GM19463 (cell line): ENCODE measurements at regions not wholly inside any gene's neighbourhood (a gene's known extent, or its start where the extent isn't known, plus 50 kb on each side); places are given as distances from the start of the nearest gene placed in this dataset.
"Not testable (repeated sequence)": the region's sequence is repeated elsewhere in the genome, so short reads cannot be mapped to it uniquely, and the experiment has no call there.

Experiments
- ATAC-seq: cut with Tn5 transposase; IDR thresholded peaks from one replicate; pipeline ENCODE4 v1.9.1; 2021; ENCODE audit warnings: mild to moderate bottlenecking, moderate library complexity; ENCODE audit not compliant: unreplicated experiment

- ATAC-seq = no peak
Measured at GRCh38 chr7:152505606-152506005, 69.8 kb upstream of the KMT2C start.

- ATAC-seq = no peak
Measured at GRCh38 chr7:152504816-152505215, 69.0 kb upstream of the KMT2C start.

GRCh38 chr7:152504367-152504766 lies 68.6 kb upstream of the KMT2C start:
- ATAC-seq = no peak

GRCh38 chr7:152502813-152503790 lies 67.3 kb upstream of the KMT2C start:
- ATAC-seq = no peak

- no peak for ATAC-seq
Measured at GRCh38 chr7:152501506-152501905, 65.7 kb upstream of the KMT2C start.

GRCh38 chr7:152499969-152500368 lies 64.2 kb upstream of the KMT2C start:
- ATAC-seq = not testable (repeated sequence)

- ATAC-seq = no peak
Measured at GRCh38 chr7:152495867-152496266, 60.1 kb upstream of the KMT2C start.

GRCh38 chr7:152492952-152493351 lies 57.1 kb upstream of the KMT2C start:
- no peak for ATAC-seq

GRCh38 chr7:152489044-152489443 lies 53.2 kb upstream of the KMT2C start:
- no peak for ATAC-seq

GRCh38 chr7:152486968-152487367 lies 51.2 kb upstream of the KMT2C start:
- ATAC-seq = no peak

- no peak for ATAC-seq
Measured at GRCh38 chr7:152485826-152486225, 50.0 kb upstream of the KMT2C start.
